GM21825 (cell line): ENCODE measurements at regions not wholly inside any gene's neighbourhood (a gene's known extent, or its start where the extent isn't known, plus 50 kb on each side); places are given as distances from the start of the nearest gene placed in this dataset.
"Not testable (repeated sequence)": the region's sequence is repeated elsewhere in the genome, so short reads cannot be mapped to it uniquely, and the experiment has no call there.

Experiments
- ATAC-seq: cut with Tn5 transposase; IDR thresholded peaks from one replicate; pipeline ENCODE4 v1.9.1; 2021; ENCODE audit warnings: mild to moderate bottlenecking, moderate library complexity; ENCODE audit not compliant: unreplicated experiment

DNA sequence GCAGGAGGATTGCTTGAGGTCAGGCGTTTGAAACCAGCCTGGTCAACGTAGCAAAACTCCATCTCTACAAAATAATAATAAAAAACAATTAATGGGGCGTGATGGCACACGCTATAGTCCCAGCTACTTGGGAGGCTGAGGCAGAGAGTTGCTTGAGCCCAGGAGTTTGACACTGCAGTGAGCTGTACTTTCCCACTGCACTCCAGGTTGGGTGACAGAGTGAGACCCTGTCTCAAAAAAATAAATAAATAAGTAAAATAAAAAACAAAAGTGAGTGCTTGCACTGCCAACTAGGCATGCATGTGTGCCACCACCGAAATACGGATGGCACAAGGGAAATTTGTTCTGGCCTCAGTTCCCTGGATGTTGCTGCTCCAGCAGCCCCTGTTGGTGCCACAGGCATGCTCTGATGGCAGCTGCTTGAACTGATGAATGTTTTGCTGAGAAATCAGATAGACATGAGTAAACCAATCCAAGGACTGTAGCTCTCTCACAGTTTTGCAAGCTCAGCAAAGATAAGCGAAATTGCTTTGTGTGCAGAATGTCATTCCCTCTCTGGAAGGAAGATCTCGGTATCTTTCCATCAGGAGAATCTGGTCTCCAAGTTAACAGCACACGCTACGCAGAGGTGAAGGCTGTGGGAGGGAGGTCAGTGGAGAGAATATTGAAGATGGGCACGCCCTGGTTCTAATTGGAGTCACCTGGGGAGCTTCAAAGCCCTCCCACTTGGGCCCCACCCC lies 188.0 kb upstream of the SLC24A3 start:
- ATAC-seq = no peak

DNA sequence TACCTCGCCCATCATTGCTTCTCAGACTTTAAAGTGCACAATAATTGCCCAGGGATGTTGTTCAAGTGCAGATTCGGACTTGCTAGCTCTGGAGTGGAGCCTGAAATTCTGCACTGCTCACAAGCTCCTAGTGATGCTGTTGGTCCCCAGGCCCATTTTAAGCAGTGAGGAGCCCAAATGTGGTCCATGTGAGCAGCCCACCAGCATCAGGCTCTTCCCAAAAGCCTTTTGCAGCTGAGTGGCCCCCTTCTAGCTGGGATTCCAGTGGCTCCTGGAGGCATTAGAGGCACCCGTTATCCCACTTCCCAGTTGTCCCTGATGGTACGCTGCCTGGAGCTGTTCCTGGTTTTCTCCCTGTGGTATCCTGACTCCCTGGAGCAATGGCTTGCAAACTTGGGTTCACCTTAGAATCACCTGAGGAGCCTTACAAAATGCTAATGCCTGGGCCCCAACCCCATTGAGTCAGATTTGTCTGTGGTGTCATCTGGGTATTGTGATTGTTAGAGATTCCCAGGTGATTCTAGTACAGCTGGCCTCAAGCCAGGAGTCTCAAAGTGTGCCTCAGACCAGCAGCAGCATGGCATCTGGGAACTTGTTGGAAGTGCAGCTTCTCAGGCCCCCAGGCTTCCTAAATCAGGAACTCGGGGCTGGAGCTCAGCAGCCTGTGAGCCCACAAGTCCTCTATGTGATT lies 186.9 kb upstream of the SLC24A3 start:
- ATAC-seq = peak; percentile 16

DNA sequence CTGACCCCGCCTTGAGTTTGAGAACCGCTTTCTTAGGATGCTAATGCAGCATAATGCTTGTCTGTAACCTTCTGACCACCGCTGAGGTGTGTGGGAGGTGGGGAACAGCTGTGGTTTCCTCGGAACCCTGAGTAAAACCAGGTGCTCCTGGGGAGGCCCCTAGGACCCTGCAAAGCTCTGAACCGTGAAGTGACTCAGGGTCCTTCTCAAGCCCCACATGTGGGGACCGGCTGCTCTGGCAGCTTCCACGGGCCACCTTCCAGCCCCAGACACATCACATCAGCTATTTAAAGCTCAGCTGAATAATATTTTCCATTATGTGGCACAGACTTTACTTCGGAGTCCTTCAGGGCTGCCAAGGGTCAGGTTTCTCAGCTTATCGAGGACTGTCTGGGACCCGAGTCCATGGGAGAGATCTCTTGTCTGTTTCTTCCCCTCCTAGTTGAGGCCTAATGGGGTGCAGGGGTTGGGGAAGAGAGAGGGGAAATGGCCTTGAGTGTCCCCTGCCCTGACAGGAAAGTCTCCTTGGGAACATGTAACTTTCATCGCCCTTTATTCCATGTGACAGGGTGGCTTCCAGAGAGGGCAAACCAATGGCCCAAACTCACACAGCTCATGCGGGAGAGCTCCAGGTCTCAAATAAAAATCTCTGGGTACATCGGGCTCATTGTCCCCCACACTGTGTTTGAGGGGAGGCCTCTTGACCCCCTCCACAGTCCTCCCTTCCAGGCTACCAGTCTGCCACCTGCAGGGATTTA lies 186.1 kb upstream of the SLC24A3 start:
- ATAC-seq = peak; percentile 81

GRCh38 chr20:19026901-19027644 lies 185.4 kb upstream of the SLC24A3 start:
- ATAC-seq = no peak

DNA sequence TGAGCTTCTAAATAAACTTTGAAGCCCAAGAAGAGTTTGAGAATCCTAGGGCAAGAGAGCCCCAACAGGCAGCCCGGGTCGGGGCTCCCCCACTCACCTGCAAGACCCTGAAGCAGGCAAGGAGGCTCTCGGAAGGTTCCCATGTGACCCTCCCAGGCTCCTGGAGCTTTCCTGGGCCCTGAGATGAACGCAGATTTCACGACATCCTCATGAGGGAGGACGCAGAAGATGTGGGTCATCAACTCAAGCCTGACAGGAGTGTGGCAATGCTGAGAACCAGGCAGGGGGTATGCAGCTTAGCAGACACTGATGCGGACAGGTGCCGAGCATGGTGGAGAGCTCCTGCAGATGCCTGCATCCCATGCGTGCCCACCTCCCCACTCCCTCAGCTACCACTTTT lies 184.5 kb upstream of the SLC24A3 start:
- ATAC-seq = no peak

DNA sequence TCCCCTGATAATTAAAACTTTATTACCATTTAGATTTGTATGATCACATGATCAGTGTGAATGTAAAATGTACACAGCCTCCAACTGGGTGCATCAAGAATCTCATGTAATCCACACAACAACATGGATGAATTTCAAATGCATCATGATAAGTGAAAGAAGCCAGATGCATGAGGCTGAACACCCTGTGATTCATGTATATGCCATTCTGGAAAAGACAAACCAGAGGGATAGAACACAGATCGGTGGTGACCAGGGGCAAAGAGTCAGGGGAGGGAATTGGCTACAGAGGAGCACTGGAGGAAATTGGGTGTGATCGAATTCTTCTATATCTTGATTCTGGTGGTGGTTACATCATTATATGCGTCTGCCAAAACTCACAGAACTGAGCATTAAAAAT lies 170.7 kb upstream of the SLC24A3 start:
- ATAC-seq = no peak

GRCh38 chr20:19045371-19045770 lies 167.1 kb upstream of the SLC24A3 start:
- ATAC-seq = no peak

DNA sequence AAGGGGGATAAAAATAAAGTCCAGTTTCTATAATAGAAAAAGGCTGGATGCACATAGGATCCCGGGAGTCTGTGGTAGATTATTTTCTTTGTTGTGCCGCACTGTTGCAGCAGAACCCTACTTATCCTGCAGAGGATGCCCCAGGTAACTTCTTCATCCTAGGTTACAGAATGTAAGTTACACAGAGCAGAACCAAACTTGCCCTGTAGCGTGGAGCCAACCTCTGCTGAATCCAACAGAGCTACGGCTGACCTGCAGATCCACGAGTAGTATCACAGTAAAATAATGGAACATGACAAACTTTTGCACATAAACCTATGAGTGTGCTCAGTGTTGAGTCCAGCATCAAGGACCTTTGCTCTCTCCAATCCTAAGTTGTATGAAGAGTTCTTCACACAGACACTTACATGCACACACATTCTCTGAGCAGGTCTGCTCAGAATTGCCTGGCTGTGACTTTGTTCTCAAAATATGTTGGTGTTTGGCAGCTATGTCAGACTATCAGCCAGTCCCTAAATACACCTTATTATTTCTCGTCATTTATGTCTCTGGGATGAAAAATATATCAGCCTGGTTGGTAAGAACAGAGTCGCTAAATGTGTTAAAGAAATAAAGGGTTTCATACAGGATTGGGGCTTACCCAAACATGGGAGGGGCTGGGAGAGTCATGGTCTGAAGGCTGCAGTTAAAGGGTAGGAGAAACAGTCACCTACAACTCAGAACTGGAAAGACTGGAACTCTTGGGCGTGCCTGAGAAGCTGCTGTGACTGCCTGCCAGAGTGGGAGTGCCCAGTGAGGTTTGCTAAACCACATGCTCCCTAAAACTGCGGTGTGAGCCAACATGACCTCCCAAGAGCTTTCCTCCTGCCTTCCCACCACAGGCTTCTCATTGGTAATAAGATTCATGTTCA lies 165.1 kb upstream of the SLC24A3 start:
- ATAC-seq = no peak

- ATAC-seq = no peak
Observed at GRCh38 chr20:19047951-19048296, 164.5 kb upstream of the SLC24A3 start.

DNA sequence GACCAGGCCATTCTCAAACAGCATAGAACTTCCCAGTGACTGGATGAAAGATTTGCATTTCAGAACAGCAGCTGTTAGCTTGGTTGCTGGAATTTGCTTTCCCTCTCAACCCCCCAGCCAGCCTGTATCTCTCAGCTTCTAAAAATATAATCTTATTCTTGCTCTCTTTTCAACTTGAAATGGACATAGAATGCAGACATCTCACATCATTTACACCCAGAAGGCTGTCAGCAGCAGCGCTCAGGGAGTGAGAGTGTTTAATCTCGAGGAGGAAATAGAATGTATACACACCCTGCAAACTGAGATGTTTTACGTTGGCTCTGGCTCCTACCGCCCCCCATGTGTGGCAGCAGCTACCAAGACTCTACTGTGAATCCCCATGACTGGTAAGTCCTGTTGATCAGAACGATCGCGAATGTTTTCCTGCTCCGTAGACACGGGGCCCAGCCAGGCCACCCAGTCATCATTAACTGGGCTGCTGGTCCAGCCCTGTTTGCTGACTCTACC lies 163.4 kb upstream of the SLC24A3 start:
- ATAC-seq = no peak

GRCh38 chr20:19049514-19049913 lies 162.9 kb upstream of the SLC24A3 start:
- no peak for ATAC-seq

DNA sequence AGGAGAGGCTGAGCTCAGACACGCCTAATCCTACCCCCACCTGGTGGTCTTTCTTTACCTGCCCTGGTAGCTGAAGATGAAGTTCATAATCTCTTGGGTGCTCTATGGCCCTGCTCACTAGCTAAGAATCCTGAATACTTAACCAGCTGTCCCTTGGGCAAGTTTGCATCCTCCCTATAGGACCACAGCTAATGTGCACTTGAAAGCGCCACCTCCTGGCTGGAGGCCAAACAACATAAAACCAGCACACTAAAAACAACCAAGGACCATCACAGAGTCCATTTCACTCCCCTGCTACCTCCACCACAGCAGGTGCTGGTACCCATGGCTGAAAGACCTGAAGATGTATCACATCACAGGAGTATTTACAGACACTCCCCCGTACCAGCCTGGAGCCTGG lies 155.5 kb upstream of the SLC24A3 start:
- ATAC-seq = no peak

DNA sequence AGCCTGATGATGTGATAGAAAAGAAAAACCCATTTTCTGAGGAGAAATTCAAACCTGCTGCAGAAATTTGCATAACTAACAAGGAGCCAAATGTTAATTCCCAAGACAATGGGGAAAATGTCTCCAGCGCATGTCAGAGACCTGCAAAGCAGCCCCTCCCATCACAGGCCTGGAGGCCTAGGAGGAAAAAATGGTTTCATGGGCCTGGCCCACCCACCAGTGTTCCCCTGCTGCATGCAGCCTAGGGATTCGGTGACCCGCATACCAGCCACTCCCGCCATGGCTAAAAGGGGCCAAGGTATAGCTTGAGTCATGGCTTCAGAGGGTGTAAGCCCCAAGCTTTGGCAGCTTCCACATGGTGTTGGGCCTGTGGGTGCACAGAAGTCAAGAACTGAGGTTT lies 147.7 kb upstream of the SLC24A3 start:
- ATAC-seq = not testable (repeated sequence)

GRCh38 chr20:19067986-19068385 lies 144.5 kb upstream of the SLC24A3 start:
- no peak for ATAC-seq

DNA sequence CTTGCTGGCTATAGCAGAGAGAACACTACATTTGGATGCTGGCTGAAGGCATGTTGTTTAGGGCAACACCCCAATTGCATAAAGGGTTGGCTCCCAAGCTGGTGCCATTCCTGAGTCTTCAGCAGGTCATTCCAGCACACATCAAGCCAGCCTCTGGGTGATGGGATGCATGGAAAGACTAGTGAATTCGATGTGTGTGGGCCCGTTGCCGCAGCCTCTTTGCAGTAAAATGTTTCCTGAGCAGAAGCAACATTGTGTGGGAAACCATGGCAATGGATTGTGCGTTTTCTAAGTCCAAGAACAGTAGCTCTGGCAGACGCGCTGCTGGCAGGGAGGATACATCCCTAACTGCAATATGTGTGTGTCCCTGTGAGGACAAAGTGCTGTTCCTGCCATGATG lies 142.4 kb upstream of the SLC24A3 start:
- ATAC-seq = no peak

GRCh38 chr20:19070681-19071445 lies 141.6 kb upstream of the SLC24A3 start:
- ATAC-seq = no peak

DNA sequence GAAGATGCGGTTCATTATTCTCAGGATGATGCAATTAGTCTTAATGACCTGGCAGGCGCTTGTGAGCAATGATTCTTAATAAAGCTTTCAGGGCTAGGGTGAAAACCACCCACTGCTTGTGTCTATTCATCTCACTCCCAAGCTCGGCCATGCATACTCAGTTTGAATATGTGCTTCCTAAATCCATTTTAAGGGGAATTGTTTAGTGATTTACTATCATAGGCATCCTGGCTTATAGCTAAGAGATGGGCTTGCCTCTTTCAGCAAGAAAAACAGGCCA lies 141.1 kb upstream of the SLC24A3 start:
- ATAC-seq = peak; percentile 37

DNA sequence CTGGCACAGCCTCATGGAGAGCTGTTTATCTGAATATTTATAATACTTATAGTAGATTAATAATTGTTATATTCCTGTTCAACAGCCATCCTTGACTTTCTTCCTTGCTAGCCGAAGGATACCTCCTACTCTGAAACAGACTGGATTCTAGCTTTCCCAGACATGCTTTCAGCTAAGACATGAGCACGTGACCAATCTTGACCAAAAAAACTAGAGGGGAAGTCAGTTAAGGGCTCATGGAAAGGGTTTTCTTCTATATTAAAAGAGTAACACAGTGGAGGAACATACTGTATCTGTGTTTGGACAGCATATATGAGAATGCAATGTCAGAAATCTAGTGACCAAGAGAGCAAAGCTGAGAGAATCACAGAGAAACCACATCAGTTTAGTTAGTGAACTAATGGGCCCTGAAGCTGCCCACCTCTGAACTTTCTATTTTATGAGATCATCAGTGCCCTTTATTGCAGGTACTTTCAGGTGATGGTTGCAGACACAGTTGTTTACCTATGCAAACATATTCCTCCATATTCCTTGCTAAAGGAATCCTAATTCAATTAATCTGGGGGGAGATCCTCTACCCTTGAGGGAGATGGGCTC lies 140.4 kb upstream of the SLC24A3 start:
- ATAC-seq = no peak

DNA sequence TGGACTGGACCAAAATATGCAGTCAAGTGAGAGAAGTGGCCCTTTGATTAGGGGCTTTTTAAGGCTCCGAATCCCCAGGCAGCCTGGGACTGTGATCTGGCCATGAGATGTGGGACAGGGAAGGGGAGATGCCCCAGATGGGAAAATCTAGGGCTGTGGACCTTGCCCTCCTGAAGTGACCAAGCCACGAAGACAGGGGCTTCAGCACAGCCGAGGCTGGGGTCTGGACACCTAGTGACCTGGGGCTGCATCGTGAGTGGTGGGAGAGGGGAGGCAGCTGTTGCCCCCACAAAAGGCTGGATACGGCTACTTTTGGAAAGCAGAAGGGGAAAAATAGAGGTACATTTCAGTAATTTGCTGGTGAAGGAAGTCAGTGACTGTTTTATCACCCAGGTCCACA lies 139.5 kb upstream of the SLC24A3 start:
- ATAC-seq = no peak
